ENCODE measurements at regions not wholly inside any gene's neighbourhood (a gene's known extent, or its start where the extent isn't known, plus 50 kb on each side); places are given as distances from the start of the nearest gene placed in this dataset.

GRCh38 chr4:149870008-149870407, 54.4 kb upstream of the IQCM start:
- TF ChIP-seq CTCF (IDR thresholded peaks at IDR 0.05; ENCODE audit: insufficient read depth, low read length, poor library complexity, severe bottlenecking) (no peak), EZH2phosphoT487 (conservative IDR thresholded peaks at IDR 0.05; ENCODE audit: low read length) (no peak)
- Histone ChIP-seq H3K27ac (ENCODE audit: low read depth, low read length) (no peak overlapping the region), H2AFZ (ENCODE audit: low read depth, low read length, severe bottlenecking) (no peak overlapping the region), H3K4me2 (ENCODE audit: low read depth, low read length, poor library complexity, severe bottlenecking) (no peak overlapping the region), H3F3A (ENCODE audit: insufficient read depth) (no peaks in the 10 kb centered on the region), H3K9me3 (ENCODE audit: insufficient read depth, low read length) (no peaks in the 10 kb centered on the region), H4K20me1 (ENCODE audit: low read depth, low read length) (no peaks in the 10 kb centered on the region), H3K36me3 (ENCODE audit: low read length) (no peaks in the 10 kb centered on the region), H3K79me2 (ENCODE audit: insufficient read depth, low read length) (no peaks in the 10 kb centered on the region), H3K27me3 (ENCODE audit: low read length) (no peaks in the 10 kb centered on the region), H3K9ac (ENCODE audit: low read length) (no peak overlapping the region), H3K4me3 (ENCODE audit: insufficient read depth, low read length, poor library complexity, severe bottlenecking) (no peak overlapping the region), H3K9me2 (replicated peaks; ENCODE audit: insufficient read depth, low read length) (no peaks in the 10 kb centered on the region)

- TF ChIP-seq EZH2phosphoT487 (conservative IDR thresholded peaks at IDR 0.05; ENCODE audit: low read length) (no peak), CTCF (IDR thresholded peaks at IDR 0.05; ENCODE audit: insufficient read depth, low read length, poor library complexity, severe bottlenecking) (no peak)
These were observed 66.1 kb upstream of the IQCM start for GRCh38 chr4:149881744-149882143.

GRCh38 chr4:149882251-149882650, 66.6 kb upstream of the IQCM start:
- H3K27ac ChIP-seq (ENCODE audit: low read depth, low read length) = no peak overlapping the region
- TF ChIP-seq EZH2phosphoT487 (conservative IDR thresholded peaks at IDR 0.05; ENCODE audit: low read length) (no peak), CTCF (IDR thresholded peaks at IDR 0.05; ENCODE audit: insufficient read depth, low read length, poor library complexity, severe bottlenecking) (no peak)

More at GRCh38 chr4:149881744-149882143, 66.1 kb upstream of the IQCM start:
- H3K9ac ChIP-seq (ENCODE audit: low read length) = no peak overlapping the region
- no peak overlapping the region for H3K4me3 ChIP-seq (ENCODE audit: insufficient read depth, low read length, poor library complexity, severe bottlenecking)
- no peaks in the 10 kb centered on the region for H3K27me3 ChIP-seq (ENCODE audit: low read length)
- H3F3A ChIP-seq (ENCODE audit: insufficient read depth) = no peaks in the 10 kb centered on the region
- no peaks in the 10 kb centered on the region for H3K9me3 ChIP-seq (ENCODE audit: insufficient read depth, low read length)
- H3K27ac ChIP-seq (ENCODE audit: low read depth, low read length) = no peak overlapping the region
- H2AFZ ChIP-seq (ENCODE audit: low read depth, low read length, severe bottlenecking) = no peak overlapping the region
- no peaks in the 10 kb centered on the region for H4K20me1 ChIP-seq (ENCODE audit: low read depth, low read length)
- no peaks in the 10 kb centered on the region for H3K79me2 ChIP-seq (ENCODE audit: insufficient read depth, low read length)
- H3K4me2 ChIP-seq (ENCODE audit: low read depth, low read length, poor library complexity, severe bottlenecking) = no peak overlapping the region
- no peaks in the 10 kb centered on the region for H3K36me3 ChIP-seq (ENCODE audit: low read length)
- H3K9me2 ChIP-seq (replicated peaks; ENCODE audit: insufficient read depth, low read length) = no peaks in the 10 kb centered on the region

More at GRCh38 chr4:149882251-149882650, 66.6 kb upstream of the IQCM start:
- no peaks in the 10 kb centered on the region for H3K79me2 ChIP-seq (ENCODE audit: insufficient read depth, low read length)
- H3K9ac ChIP-seq (ENCODE audit: low read length) = no peak overlapping the region
- H4K20me1 ChIP-seq (ENCODE audit: low read depth, low read length) = no peaks in the 10 kb centered on the region
- no peaks in the 10 kb centered on the region for H3F3A ChIP-seq (ENCODE audit: insufficient read depth)
- H3K9me2 ChIP-seq (replicated peaks; ENCODE audit: insufficient read depth, low read length) = no peaks in the 10 kb centered on the region
- H3K4me2 ChIP-seq (ENCODE audit: low read depth, low read length, poor library complexity, severe bottlenecking) = no peak overlapping the region
- H2AFZ ChIP-seq (ENCODE audit: low read depth, low read length, severe bottlenecking) = no peak overlapping the region
- H3K9me3 ChIP-seq (ENCODE audit: insufficient read depth, low read length) = no peaks in the 10 kb centered on the region
- no peaks in the 10 kb centered on the region for H3K27me3 ChIP-seq (ENCODE audit: low read length)
- H3K36me3 ChIP-seq (ENCODE audit: low read length) = no peaks in the 10 kb centered on the region
- no peak overlapping the region for H3K4me3 ChIP-seq (ENCODE audit: insufficient read depth, low read length, poor library complexity, severe bottlenecking)
